KMS-11 (cell line): ENCODE measurements at regions not wholly inside any gene's neighbourhood (a gene's known extent, or its start where the extent isn't known, plus 50 kb on each side); places are given as distances from the start of the nearest gene placed in this dataset.

Source experiments
- H2AFZ ChIP-seq: fragments of 200-600 bp; sonication (generic); 2 replicates; pipeline ENCODE4 v1.6.1; 2016; ENCODE audit warnings: antibody characterized with exemption, mixed run types, low read depth
- H3K27ac ChIP-seq: fragments of 200-600 bp; sonication (generic); 2 replicates; pipeline ENCODE4 v1.6.1; 2016; ENCODE audit warnings: mild to moderate bottlenecking, mixed run types
- H3K27me3 ChIP-seq: fragments of 200-600 bp; sonication (generic); 2 replicates; pipeline ENCODE4 v1.6.1; 2017; ENCODE audit warnings: mild to moderate bottlenecking, low read depth, mixed run types, moderate library complexity; ENCODE audit not compliant: insufficient read depth
- H3K36me3 ChIP-seq: fragments of 200-600 bp; sonication (generic); 2 replicates; pipeline ENCODE4 v1.6.1; 2017; ENCODE audit warnings: mild to moderate bottlenecking, mixed run types; ENCODE audit not compliant: insufficient read depth
- H3K4me1 ChIP-seq: fragments of 200-600 bp; sonication (generic); 2 replicates; pipeline ENCODE4 v1.6.1; 2016; ENCODE audit warnings: mild to moderate bottlenecking, low read depth, mixed run types; ENCODE audit not compliant: poor library complexity, severe bottlenecking
- H3K4me2 ChIP-seq: fragments of 200-600 bp; sonication (generic); 2 replicates; pipeline ENCODE4 v1.7.0; 2016; ENCODE audit warnings: mild to moderate bottlenecking, mixed run types
- H3K4me3 ChIP-seq: fragments of 200-600 bp; sonication (generic); IDR thresholded peaks from 2 replicates; pipeline ENCODE4 v1.6.1; 2017; ENCODE audit warnings: low read depth, low read length, mixed read lengths; ENCODE audit not compliant: insufficient read depth
- H3K79me2 ChIP-seq: fragments of 200-600 bp; sonication (generic); 2 replicates; pipeline ENCODE4 v1.6.1; 2016; ENCODE audit warnings: low read depth, mixed run types; ENCODE audit not compliant: insufficient read depth
- H3K9ac ChIP-seq: fragments of 200-600 bp; sonication (generic); 2 replicates; pipeline ENCODE4 v1.6.1; 2016; ENCODE audit warnings: mild to moderate bottlenecking, mixed run types
- H4K20me1 ChIP-seq: fragments of 200-600 bp; sonication (generic); 2 replicates; pipeline ENCODE4 v1.6.1; 2016; ENCODE audit warnings: mild to moderate bottlenecking, mixed run types; ENCODE audit not compliant: insufficient read depth
- CTCF ChIP-seq: fragments of 200-600 bp; sonication (generic); conservative IDR thresholded peaks from 2 replicates; pipeline ENCODE4 v1.6.1; 2017; ENCODE audit warnings: low read depth, mild to moderate bottlenecking, antibody characterized with exemption, low read length, moderate library complexity, mixed read lengths

- H4K20me1 ChIP-seq: no peaks in the 10 kb centered on the region
- no peaks in the 10 kb centered on the region for H3K27me3 ChIP-seq
- TF ChIP-seq CTCF: no peak
- no peak overlapping the region for H3K27ac ChIP-seq
- no peaks in the 10 kb centered on the region for H3K79me2 ChIP-seq
- H3K4me2 ChIP-seq: no peak overlapping the region
- no peaks in the 10 kb centered on the region for H3K36me3 ChIP-seq
- H3K4me1 ChIP-seq: no peaks in the 10 kb centered on the region
- H2AFZ ChIP-seq: no peak overlapping the region
- H3K9ac ChIP-seq: no peak overlapping the region
- no peak overlapping the region for H3K4me3 ChIP-seq
Observed at GRCh38 chr9:73742412-73742811, 590.7 kb downstream of the ANXA1 start.

GRCh38 chr9:73743826-73744225 lies 592.2 kb downstream of the ANXA1 start:
- Histone ChIP-seq H3K27ac (no peak overlapping the region), H2AFZ (no peak overlapping the region), H3K27me3 (no peaks in the 10 kb centered on the region), H3K4me2 (no peak overlapping the region), H3K79me2 (no peaks in the 10 kb centered on the region), H3K36me3 (no peaks in the 10 kb centered on the region), H3K4me3 (no peak overlapping the region), H4K20me1 (no peaks in the 10 kb centered on the region), H3K4me1 (no peaks in the 10 kb centered on the region), H3K9ac (no peak overlapping the region)
- no peak for TF ChIP-seq CTCF

GRCh38 chr9:73745598-73745997 lies 593.9 kb downstream of the ANXA1 start:
- H2AFZ ChIP-seq: no peak overlapping the region
- no peaks in the 10 kb centered on the region for H3K36me3 ChIP-seq
- no peak for TF ChIP-seq CTCF
- H3K4me1 ChIP-seq: no peaks in the 10 kb centered on the region
- no peak overlapping the region for H3K4me2 ChIP-seq
- no peaks in the 10 kb centered on the region for H3K27me3 ChIP-seq
- H3K27ac ChIP-seq: no peak overlapping the region
- no peak overlapping the region for H3K4me3 ChIP-seq
- H3K9ac ChIP-seq: no peak overlapping the region
- no peaks in the 10 kb centered on the region for H3K79me2 ChIP-seq
- no peaks in the 10 kb centered on the region for H4K20me1 ChIP-seq

- no peaks in the 10 kb centered on the region for H3K36me3 ChIP-seq
- no peak overlapping the region for H3K9ac ChIP-seq
- H3K4me2 ChIP-seq: no peak overlapping the region
- no peaks in the 10 kb centered on the region for H3K27me3 ChIP-seq
- no peaks in the 10 kb centered on the region for H4K20me1 ChIP-seq
- no peak overlapping the region for H2AFZ ChIP-seq
- H3K27ac ChIP-seq: no peak overlapping the region
- no peak for TF ChIP-seq CTCF
- no peak overlapping the region for H3K4me3 ChIP-seq
- H3K79me2 ChIP-seq: no peaks in the 10 kb centered on the region
- H3K4me1 ChIP-seq: no peaks in the 10 kb centered on the region
Observed at GRCh38 chr9:73753171-73753570, 601.5 kb downstream of the ANXA1 start.

GRCh38 chr9:73761905-73762304 lies 610.2 kb downstream of the ANXA1 start:
- no peaks in the 10 kb centered on the region for H3K27me3 ChIP-seq
- no peak overlapping the region for H2AFZ ChIP-seq
- H3K79me2 ChIP-seq: no peaks in the 10 kb centered on the region
- H4K20me1 ChIP-seq: no peaks in the 10 kb centered on the region
- no peak for TF ChIP-seq CTCF
- H3K4me2 ChIP-seq: no peak overlapping the region
- H3K9ac ChIP-seq: no peak overlapping the region
- no peak overlapping the region for H3K4me3 ChIP-seq
- no peak overlapping the region for H3K27ac ChIP-seq
- H3K36me3 ChIP-seq: no peaks in the 10 kb centered on the region
- no peaks in the 10 kb centered on the region for H3K4me1 ChIP-seq
